GM18951 (cell line): ENCODE measurements at regions not wholly inside any gene's neighbourhood (a gene's known extent, or its start where the extent isn't known, plus 50 kb on each side); places are given as distances from the start of the nearest gene placed in this dataset.
"Not testable (repeated sequence)": the region's sequence is repeated elsewhere in the genome, so short reads cannot be mapped to it uniquely, and the experiment has no call there.

Experiments used
- POLR2A ChIP-seq: IDR thresholded peaks from 4 replicates; pipeline ENCODE4 v1.6.1; 2011; ENCODE audit warnings: mild to moderate bottlenecking; ENCODE audit not compliant: insufficient read length, insufficient read depth; ENCODE audit errors: extremely low read depth
- in situ Hi-C: fragments of 300-500 bp; cut with MboI; formaldehyde crosslinking; loops from one replicate; pipeline ENCODE4 v1.12.0; 2022; ENCODE audit warnings: low sequenced_read_pairs, mixed read lengths, inconsistent platforms; ENCODE audit not compliant: unreplicated experiment

DNA sequence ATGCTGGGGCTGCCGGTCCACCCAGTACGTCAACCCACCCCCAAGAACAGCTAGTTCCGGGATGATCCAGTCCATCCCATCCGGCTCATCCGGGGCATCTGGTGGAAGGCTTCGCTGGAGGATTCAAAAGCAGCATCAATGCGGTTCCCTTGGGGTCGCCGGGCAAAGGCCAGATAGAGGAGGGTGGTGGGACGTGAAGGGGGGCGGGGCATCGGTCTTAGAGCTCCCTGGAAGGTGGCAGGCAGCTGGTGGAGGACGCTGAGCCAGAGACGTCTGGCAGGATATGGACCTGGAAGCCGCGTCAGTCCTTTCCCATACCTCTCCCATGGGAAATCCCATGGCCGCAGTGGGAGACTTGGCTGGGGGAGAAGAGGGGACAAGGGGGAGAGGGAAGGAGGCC lies 1500.8 kb upstream of the DEFB115 start:
- TF ChIP-seq POLR2A: no peak
- in situ Hi-C loops: no loop called here

GRCh38 chr20:29761621-29762385 lies 1495.7 kb upstream of the DEFB115 start:
- in situ Hi-C loops: loop anchor here (10.0 kb wide), 1 partner anchor 437 kb away; no protein-coding TSS in a partner anchor

DNA sequence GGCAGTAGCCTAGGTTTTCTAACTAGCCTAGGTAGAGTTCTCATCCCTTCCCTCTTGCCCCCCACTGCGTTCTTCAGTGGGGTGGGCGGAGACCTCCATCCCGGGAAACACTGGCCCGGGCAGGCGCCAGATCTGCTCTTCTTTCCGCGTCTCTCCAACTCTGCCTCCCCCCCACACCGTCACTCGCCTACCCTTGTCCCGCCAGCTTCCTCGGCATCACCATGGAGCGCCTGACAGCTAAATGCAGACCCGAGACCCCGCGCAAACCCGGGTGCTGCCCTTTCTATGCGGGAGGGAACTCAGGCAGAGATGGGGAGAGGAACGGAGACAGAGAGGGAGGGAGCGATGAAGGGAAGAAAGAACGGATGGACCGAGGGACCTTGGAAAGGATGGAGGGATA lies 1494.8 kb upstream of the DEFB115 start:
- TF ChIP-seq POLR2A: no peak
- in situ Hi-C loops: loop anchor here (10.0 kb wide), 1 partner anchor 438 kb away; no protein-coding TSS in a partner anchor

DNA sequence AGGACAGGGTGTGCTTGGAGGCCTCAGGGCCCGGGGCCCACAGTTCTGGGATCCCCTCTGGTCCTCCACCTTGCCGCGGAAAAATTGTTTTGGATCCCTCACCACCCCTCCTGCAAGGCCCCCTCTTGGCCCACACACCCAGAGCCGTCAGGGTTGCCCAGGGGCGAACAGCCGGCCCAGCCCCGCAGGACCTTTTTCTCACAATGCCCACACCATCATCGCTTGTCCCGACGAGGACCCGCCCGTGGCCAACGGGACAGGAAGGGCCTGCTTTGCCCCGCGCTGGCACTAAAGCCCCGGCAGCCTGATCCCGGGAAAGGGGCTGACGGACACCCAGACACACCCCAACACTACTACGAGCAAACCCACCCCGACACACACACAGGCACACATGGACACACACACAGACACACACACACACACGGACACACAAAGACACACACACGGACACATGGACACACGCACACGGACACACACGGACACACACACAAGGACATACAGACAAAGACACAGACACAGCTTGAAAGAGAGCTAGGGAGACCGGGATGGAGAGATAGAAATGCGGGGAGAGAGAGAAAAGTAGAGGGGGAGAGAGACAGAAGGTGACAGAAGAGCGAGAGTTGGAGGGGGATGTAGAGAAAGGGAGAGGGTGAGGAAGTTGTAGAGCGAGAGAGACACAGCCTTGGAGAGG lies 1493.5 kb upstream of the DEFB115 start:
- no peak for TF ChIP-seq POLR2A
- in situ Hi-C loops: loop anchor here (10.0 kb wide), 1 partner anchor 439 kb away; no protein-coding TSS in a partner anchor

- in situ Hi-C loops: loop anchor here (10.0 kb wide), 1 partner anchor 440 kb away; no protein-coding TSS in a partner anchor
Measured at GRCh38 chr20:29764922-29765610, 1492.4 kb upstream of the DEFB115 start.

DNA sequence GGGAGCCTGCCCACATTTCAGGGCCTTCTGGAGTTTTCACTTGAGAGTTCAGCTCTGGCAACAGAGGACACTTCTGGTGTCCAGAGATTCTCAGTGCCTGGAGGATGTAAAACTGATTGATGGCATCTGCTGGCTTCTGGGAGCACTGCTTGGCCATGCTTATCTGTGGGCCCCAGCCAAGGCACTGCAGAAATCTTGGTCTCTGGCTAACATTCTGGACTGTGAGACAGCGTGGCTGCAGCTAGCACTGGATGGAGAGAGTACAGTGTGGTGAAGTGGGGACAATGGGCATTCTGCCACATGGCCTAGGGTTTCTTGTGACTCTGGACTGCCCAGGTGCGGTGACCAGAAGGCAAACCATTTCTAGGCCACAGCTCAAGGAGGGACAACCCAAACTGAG lies 1479.4 kb upstream of the DEFB115 start:
- in situ Hi-C loops: not testable (repeated sequence)

- in situ Hi-C loops: not testable (repeated sequence)
Measured at GRCh38 chr20:29781217-29781616, 1476.2 kb upstream of the DEFB115 start.

DNA sequence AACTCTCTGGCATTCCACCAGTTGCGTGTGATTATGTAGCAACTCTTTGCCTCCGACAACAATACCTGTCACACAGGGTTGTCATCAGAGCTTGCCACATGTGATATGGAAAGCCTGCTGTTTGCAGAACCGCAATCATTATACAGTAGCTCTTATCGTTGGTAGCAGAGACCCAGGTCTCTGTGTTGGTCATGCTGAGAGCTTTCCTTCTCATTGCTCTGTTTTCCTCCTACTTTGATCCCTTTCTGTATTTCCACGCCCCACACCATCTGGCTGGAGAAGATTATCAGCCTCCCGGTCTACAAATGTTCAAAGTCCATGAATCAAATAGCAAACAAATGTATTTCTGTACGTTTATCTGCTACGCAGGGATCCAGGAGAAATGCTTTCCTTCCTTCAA lies 1475.6 kb upstream of the DEFB115 start:
- in situ Hi-C loops: not testable (repeated sequence)

GRCh38 chr20:29787456-29787855 lies 1470.0 kb upstream of the DEFB115 start:
- in situ Hi-C loops: not testable (repeated sequence)

DNA sequence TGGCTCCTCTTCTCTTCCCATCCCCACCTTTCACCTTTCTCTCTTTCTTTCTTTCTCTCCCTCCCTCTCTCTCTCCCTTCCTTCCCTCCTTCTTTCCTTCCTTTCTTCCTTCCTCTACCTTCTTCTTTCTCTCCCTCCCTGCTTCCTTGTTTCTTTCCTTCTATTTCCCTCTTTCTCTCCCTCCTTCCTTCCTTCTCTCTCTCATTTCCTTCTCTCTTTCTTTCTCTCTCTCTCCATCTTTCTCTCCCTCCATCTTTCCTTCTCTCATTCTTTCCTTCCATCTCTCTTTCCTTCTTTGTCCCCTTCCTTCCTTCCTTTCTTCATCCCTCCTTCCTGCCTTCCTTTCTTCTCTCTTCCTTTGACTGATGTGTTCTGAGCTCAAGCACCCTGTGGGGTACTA lies 1467.0 kb upstream of the DEFB115 start:
- TF ChIP-seq POLR2A: no peak
- in situ Hi-C loops: no loop called here

DNA sequence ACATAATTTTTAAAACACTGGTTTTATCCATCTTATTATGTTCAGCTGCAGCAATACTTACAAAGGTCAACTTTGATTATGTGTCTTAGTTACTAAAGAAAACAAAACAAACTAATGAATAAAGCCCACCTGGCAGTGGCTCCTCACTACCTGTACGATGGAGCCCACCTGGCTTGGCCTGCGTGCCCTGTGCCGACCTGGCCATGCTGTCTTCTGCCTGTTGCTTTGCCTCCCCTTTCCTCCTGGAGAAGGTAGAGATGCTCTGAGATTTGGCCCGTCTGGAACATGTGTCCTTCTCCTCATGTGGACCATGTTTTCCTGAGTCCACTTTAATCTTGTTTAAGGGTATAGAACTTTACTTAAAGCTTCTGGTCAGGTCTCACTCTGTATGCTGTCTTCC lies 1426.0 kb upstream of the DEFB115 start:
- in situ Hi-C loops: not testable (repeated sequence)

GRCh38 chr20:29868014-29868413 lies 1389.5 kb upstream of the DEFB115 start:
- in situ Hi-C loops: not testable (repeated sequence)

DNA sequence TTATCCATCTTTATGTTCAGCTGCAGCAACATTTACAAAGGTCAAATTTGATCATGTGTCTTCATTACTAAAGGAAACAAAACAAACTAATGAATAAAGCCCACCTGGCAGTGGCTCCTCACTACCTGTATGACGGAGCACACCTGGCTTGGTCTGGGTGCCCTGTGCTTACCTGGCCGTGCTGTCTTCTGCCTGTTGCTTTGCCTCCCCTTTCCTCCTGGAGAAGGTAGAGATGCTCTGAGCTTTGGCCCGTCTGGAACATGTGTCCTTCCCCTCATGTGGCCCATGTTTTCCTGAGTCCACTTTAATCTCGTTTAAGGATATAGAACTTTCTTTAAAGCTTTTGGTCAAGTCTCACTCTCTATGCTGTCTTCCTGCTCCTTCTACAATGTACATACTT lies 1388.8 kb upstream of the DEFB115 start:
- in situ Hi-C loops: not testable (repeated sequence)

GRCh38 chr20:29871816-29872215 lies 1385.6 kb upstream of the DEFB115 start:
- in situ Hi-C loops: loop anchor here (10.0 kb wide), 2 partner anchors 757 to 943 kb away; no protein-coding TSS in a partner anchor
